Astrocyte (in vitro differentiated cells and primary cell): ENCODE measurements at regions not wholly inside any gene's neighbourhood (a gene's known extent, or its start where the extent isn't known, plus 50 kb on each side); places are given as distances from the start of the nearest gene placed in this dataset.

Source experiments
- CTCF ChIP-seq: IDR thresholded peaks from 2 replicates; pipeline ENCODE4 v1.5.1; 2011; ENCODE audit warnings: low read depth, mild to moderate bottlenecking, inconsistent platforms, low read length, moderate library complexity; ENCODE audit not compliant: insufficient read depth
- EZH2 ChIP-seq: IDR thresholded peaks from 2 replicates; pipeline ENCODE4 v1.6.1; 2012; ENCODE audit warnings: mild to moderate bottlenecking, low read length, inconsistent platforms; ENCODE audit not compliant: insufficient read depth

- no peak for TF ChIP-seq CTCF
- no peak for TF ChIP-seq EZH2
These were observed 205.8 kb upstream of the NRXN1 start for GRCh38 chr2:51237626-51238271.
